HG03565 (cell line): ENCODE measurements at regions not wholly inside any gene's neighbourhood (a gene's known extent, or its start where the extent isn't known, plus 50 kb on each side); places are given as distances from the start of the nearest gene placed in this dataset.
"Not testable (repeated sequence)": the region's sequence is repeated elsewhere in the genome, so short reads cannot be mapped to it uniquely, and the experiment has no call there.

Experiments
- ATAC-seq: cut with Tn5 transposase; IDR thresholded peaks from one replicate; pipeline ENCODE4 v1.9.1; 2021; ENCODE audit warnings: mild to moderate bottlenecking, moderate library complexity; ENCODE audit not compliant: unreplicated experiment

GRCh38 chr11:112310848-112311247 lies 50.2 kb upstream of the PLET1 start:
- no peak for ATAC-seq

- no peak for ATAC-seq
Observed at GRCh38 chr11:112315057-112315720, 54.5 kb upstream of the PLET1 start.

GRCh38 chr11:112315861-112316739 lies 55.4 kb upstream of the PLET1 start:
- ATAC-seq: no peak

GRCh38 chr11:112316971-112317370 lies 56.3 kb upstream of the PLET1 start:
- ATAC-seq: no peak

- ATAC-seq: no peak
Observed at GRCh38 chr11:112318184-112318591, 57.5 kb upstream of the PLET1 start.

GRCh38 chr11:112318661-112319060 lies 58.0 kb upstream of the PLET1 start:
- ATAC-seq: no peak

- no peak for ATAC-seq
Observed at GRCh38 chr11:112320668-112321067, 60.0 kb upstream of the PLET1 start.

- ATAC-seq: no peak
Observed at GRCh38 chr11:112321501-112322172, 61.0 kb upstream of the PLET1 start.

GRCh38 chr11:112322173-112322790 lies 61.6 kb upstream of the PLET1 start:
- ATAC-seq: no peak

- no peak for ATAC-seq
Observed at GRCh38 chr11:112334381-112334780, 73.7 kb upstream of the PLET1 start.

- no peak for ATAC-seq
Observed at GRCh38 chr11:112336356-112336886, 75.8 kb upstream of the PLET1 start.

- ATAC-seq: no peak
Observed at GRCh38 chr11:112339566-112339965, 78.9 kb upstream of the PLET1 start.

- ATAC-seq: no peak
Observed at GRCh38 chr11:112343368-112344039, 82.8 kb upstream of the PLET1 start.

GRCh38 chr11:112344040-112344413 lies 83.4 kb upstream of the PLET1 start:
- ATAC-seq: no peak

GRCh38 chr11:112345166-112345565 lies 84.5 kb upstream of the PLET1 start:
- no peak for ATAC-seq

GRCh38 chr11:112345706-112346105 lies 85.0 kb upstream of the PLET1 start:
- no peak for ATAC-seq

- ATAC-seq: no peak
Observed at GRCh38 chr11:112346586-112346985, 85.9 kb upstream of the PLET1 start.

GRCh38 chr11:112348480-112349029 lies 87.9 kb upstream of the PLET1 start:
- no peak for ATAC-seq

GRCh38 chr11:112351423-112351822 lies 90.8 kb upstream of the PLET1 start:
- ATAC-seq: not testable (repeated sequence)

GRCh38 chr11:112352907-112353306 lies 92.2 kb upstream of the PLET1 start:
- ATAC-seq: no peak
